CD4-positive, alpha-beta T cell (primary cell): ENCODE measurements at regions not wholly inside any gene's neighbourhood (a gene's known extent, or its start where the extent isn't known, plus 50 kb on each side); places are given as distances from the start of the nearest gene placed in this dataset.

Source experiments
- ATAC-seq: fragments of 200-7000 bp; cut with Tn5 transposase; one replicate; pipeline ENCODE4 v1.10.0; 2022; ENCODE audit warnings: mild to moderate bottlenecking; ENCODE audit not compliant: poor library complexity
- CTCF ChIA-PET: fragments of 350-600 bp; sonication (Branson Sonifier 250); formaldehyde crosslinking; loops from one replicate; lab custom pipeline; 2021; ENCODE audit warnings: antibody characterized with exemption, inconsistent platforms; lab: Charles Lee
- POLR2A ChIA-PET: fragments of 350-600 bp; sonication (Branson Sonifier 250); formaldehyde crosslinking; loops from one replicate; lab custom pipeline; 2021; ENCODE audit warnings: antibody characterized with exemption, inconsistent platforms; lab: Charles Lee
- DNase-seq, 14 experiments: peaks; one replicate each; pipeline ENCODE4 v3.0.0-alpha.2; 2013 to 2020; ENCODE audit warnings: mixed read lengths in 2 of 14
- H3K27ac ChIP-seq, 2 donors: one replicate each; pipeline versions ENCODE4 v1.5.1 to v1.7.0; 2013; ENCODE audit warnings: low read length in 2 of 2, low read depth in 1 of 2, mild to moderate bottlenecking in 1 of 2
- H3K27me3 ChIP-seq, 2 experiments: 1 replicate in 1 of 2; 2 replicates in 1 of 2; pipeline versions ENCODE4 v1.6.1 to v1.7.0; 2013; ENCODE audit warnings: low read length in 2 of 2, control low read depth in 1 of 2, mild to moderate bottlenecking in 1 of 2, moderate library complexity in 1 of 2; ENCODE audit not compliant: insufficient read depth in 2 of 2, control insufficient read depth in 1 of 2
- H3K36me3 ChIP-seq: one replicate; pipeline ENCODE4 v1.6.1; 2013; ENCODE audit warnings: low read length, control low read depth; ENCODE audit not compliant: insufficient read depth
- H3K4me1 ChIP-seq: one replicate; pipeline ENCODE4 v1.6.1; 2013; ENCODE audit warnings: low read length, control low read depth; ENCODE audit not compliant: insufficient read depth
- H3K4me3 ChIP-seq: one replicate; pipeline ENCODE4 v1.5.1; 2013; ENCODE audit warnings: mild to moderate bottlenecking, low read length, moderate library complexity
- H3K9me3 ChIP-seq, 2 experiments: 1 replicate in 1 of 2; 2 replicates in 1 of 2; pipeline versions ENCODE4 v1.6.1 to v1.7.0; 2013; ENCODE audit warnings: low read length in 2 of 2, mild to moderate bottlenecking in 2 of 2, control low read depth in 1 of 2, moderate library complexity in 1 of 2; ENCODE audit not compliant: control insufficient read depth in 1 of 2, insufficient read depth in 1 of 2
- H3K27ac Mint-ChIP-seq: one replicate; pipeline ENCODE4 v1.8.0; 2020; ENCODE audit warnings: mixed read lengths
- H3K27me3 Mint-ChIP-seq: one replicate; pipeline ENCODE4 v1.8.0; 2021; ENCODE audit warnings: mixed read lengths
- H3K36me3 Mint-ChIP-seq: one replicate; pipeline ENCODE4 v1.8.0; 2021; ENCODE audit warnings: low read depth, mixed read lengths
- H3K4me1 Mint-ChIP-seq: one replicate; pipeline ENCODE4 v1.8.0; 2021; ENCODE audit warnings: low read depth, mixed read lengths
- H3K4me3 Mint-ChIP-seq: one replicate; pipeline ENCODE4 v1.8.0; 2020; ENCODE audit warnings: mild to moderate bottlenecking, mixed read lengths
- H3K9me3 Mint-ChIP-seq: one replicate; pipeline ENCODE4 v1.8.0; 2020; ENCODE audit warnings: mixed read lengths
- CTCF ChIP-seq: fragments of 200-600 bp; IDR thresholded peaks from one replicate; pipeline ENCODE4 v1.8.0; 2022; ENCODE audit warnings: antibody characterized with exemption, mild to moderate bottlenecking
- intact Hi-C, 2 experiments: fragments of 100-400 bp; cut with DNase I in 1 of 2; cut with micrococcal nuclease in 1 of 2; formaldehyde crosslinking; loops; one replicate each; pipeline versions ENCODE4 v1.15.1 to v1.9.0; 2023 to 2025; cut with DNase I, micrococcal nuclease

- POLR2A ChIA-PET: no interaction called here
- H3K4me3 Mint-ChIP-seq: no peak overlapping the region
These were observed 634.9 kb upstream of the SEMA6A start for GRCh38 chr5:117209479-117209878.

GRCh38 chr5:117207088-117207668 is 632.6 kb upstream of the SEMA6A start:
- H3K27me3 ChIP-seq: no peaks in the 10 kb centered on the region
- ATAC-seq (no peak), DNase-seq (no peak)
- H3K36me3 ChIP-seq: no peaks in the 10 kb centered on the region
- H3K36me3 Mint-ChIP-seq: no peaks in the 10 kb centered on the region
- no peak overlapping the region for H3K27ac Mint-ChIP-seq
- POLR2A ChIA-PET: no interaction called here
- no peak overlapping the region for H3K4me3 ChIP-seq
- H3K27ac ChIP-seq: no peak overlapping the region
- peaks cover 8% of the 10 kb centered on the region for H3K9me3 Mint-ChIP-seq
- CTCF ChIA-PET: no interaction called here
- no peaks in the 10 kb centered on the region for H3K27me3 Mint-ChIP-seq
- H3K9me3 ChIP-seq: peaks cover 0 to 11% of the 10 kb centered on the region in 2 experiments
- no peaks in the 10 kb centered on the region for H3K4me1 ChIP-seq
- TF ChIP-seq CTCF: no peak
- intact Hi-C loops: no loop called here
- H3K4me1 Mint-ChIP-seq: no peaks in the 10 kb centered on the region
- H3K4me3 Mint-ChIP-seq: no peak overlapping the region

More at GRCh38 chr5:117209479-117209878, 634.9 kb upstream of the SEMA6A start:
- Histone ChIP-seq H3K9me3 (no peaks in the 10 kb centered on the region), H3K27me3 (no peaks in the 10 kb centered on the region), H3K36me3 (no peaks in the 10 kb centered on the region), H3K4me1 (no peaks in the 10 kb centered on the region), H3K4me3 (no peak overlapping the region), H3K27ac (no peak overlapping the region)
- CTCF ChIA-PET: no interaction called here
- intact Hi-C loops: no loop called here
- ATAC-seq: no peak
- no peaks in the 10 kb centered on the region for H3K4me1 Mint-ChIP-seq
- no peaks in the 10 kb centered on the region for H3K27me3 Mint-ChIP-seq
- TF ChIP-seq CTCF: no peak
- DNase-seq: no peak
- no peaks in the 10 kb centered on the region for H3K36me3 Mint-ChIP-seq
- no peak overlapping the region for H3K27ac Mint-ChIP-seq
- peaks cover 13% of the 10 kb centered on the region for H3K9me3 Mint-ChIP-seq

- no peaks in the 10 kb centered on the region for H3K4me1 Mint-ChIP-seq
- Histone ChIP-seq H3K36me3 (no peaks in the 10 kb centered on the region), H3K27me3 (no peaks in the 10 kb centered on the region), H3K27ac (no peak overlapping the region), H3K4me1 (no peaks in the 10 kb centered on the region), H3K4me3 (no peak overlapping the region), H3K9me3 (peaks cover 0 to 11% of the 10 kb centered on the region in 2 experiments)
- intact Hi-C loops: no loop called here
- H3K27ac Mint-ChIP-seq: no peak overlapping the region
- no peak overlapping the region for H3K4me3 Mint-ChIP-seq
- no peak for TF ChIP-seq CTCF
- DNase-seq (no peak), ATAC-seq (no peak)
- H3K9me3 Mint-ChIP-seq: peaks cover 7% of the 10 kb centered on the region
- H3K27me3 Mint-ChIP-seq: no peaks in the 10 kb centered on the region
- ChIA-PET POLR2A (no interaction called here), CTCF (no interaction called here)
- H3K36me3 Mint-ChIP-seq: no peaks in the 10 kb centered on the region
These were observed 631.3 kb upstream of the SEMA6A start for GRCh38 chr5:117205894-117206293.
